HG03460 (cell line): ENCODE measurements at regions not wholly inside any gene's neighbourhood (a gene's known extent, or its start where the extent isn't known, plus 50 kb on each side); places are given as distances from the start of the nearest gene placed in this dataset.

ENCODE experiments used
- ATAC-seq: cut with Tn5 transposase; IDR thresholded peaks from one replicate; pipeline ENCODE4 v1.9.1; 2021; ENCODE audit not compliant: unreplicated experiment

DNA sequence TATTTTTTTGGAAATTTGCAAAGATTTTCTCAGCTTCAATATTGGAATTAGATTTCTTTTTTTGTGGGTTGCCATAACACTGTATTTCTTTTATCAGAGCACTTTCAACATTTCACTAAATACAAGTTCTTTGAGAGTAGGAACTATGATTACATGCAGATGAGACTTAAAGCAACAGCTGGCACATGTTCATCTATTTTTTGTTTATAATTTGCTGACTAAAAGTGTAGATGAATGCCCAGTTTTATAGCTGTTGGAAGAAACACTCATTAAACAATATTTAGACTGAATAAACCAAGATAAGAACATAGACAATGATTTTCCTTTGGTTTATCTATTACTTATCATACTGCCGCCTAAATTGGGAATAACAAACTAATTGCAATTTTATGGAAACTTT, 803.0 kb upstream of the KLHL1 start:
- no peak for ATAC-seq

- ATAC-seq = no peak
Observed at GRCh38 chr13:70908795-70909194, 800.5 kb upstream of the KLHL1 start.

DNA sequence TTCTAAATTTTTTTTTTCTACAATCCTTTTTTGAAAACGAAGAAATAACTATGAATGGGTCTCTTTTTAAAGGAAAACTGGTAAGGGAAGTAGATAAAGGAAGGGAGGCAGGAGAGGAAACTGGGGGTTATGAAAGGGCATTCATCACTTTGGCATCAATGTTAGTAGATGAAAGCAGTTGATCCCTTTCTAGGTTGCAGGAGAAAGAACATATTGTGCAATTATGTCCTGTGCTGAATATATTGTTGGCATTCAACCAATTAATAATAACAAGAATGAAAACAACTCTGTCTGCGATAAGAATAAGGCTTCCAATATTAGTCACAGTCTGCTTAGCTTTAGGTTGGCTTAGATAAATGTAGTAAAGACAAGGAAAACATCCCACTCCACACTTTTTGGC, 796.8 kb upstream of the KLHL1 start:
- no peak for ATAC-seq

GRCh38 chr13:70896136-70896535, 787.9 kb upstream of the KLHL1 start:
- ATAC-seq = no peak

DNA sequence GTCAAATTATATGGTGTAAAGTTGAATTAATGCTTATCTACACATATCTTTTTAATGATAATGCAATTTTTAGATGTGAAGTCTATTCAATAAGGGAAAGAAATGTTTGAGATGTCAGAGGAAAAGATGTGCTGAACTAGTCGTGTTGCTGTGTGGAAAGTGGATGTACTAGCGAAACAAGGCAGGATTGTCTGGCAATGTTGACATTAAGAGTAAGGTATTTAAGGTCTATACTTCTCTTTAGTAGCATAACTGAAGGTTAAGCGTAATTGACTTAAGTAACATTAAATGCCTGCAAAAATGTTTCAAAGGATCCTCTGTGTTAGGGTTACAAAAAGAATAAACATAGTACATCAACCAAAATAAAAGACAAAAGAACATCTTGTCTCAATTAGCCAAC, 787.3 kb upstream of the KLHL1 start:
- no peak for ATAC-seq

DNA sequence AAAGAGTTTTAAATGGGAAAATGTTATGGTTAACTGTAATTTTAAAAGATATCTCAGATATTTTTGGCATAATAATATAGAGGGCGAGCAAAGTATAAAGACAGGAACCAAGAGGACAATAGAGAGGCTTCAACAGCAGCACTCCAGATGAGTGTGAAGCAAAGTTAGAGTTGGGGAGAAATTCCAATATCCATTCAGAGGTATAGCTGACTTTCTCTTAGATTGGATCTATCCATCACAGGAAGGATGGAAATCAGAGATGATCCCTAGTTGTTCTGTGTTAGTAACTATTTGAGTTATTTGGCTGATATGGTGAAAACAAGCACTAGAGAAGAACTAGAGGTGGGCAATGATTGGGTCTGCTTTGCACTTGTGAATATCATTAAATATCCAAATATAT, 786.0 kb upstream of the KLHL1 start:
- ATAC-seq = no peak

DNA sequence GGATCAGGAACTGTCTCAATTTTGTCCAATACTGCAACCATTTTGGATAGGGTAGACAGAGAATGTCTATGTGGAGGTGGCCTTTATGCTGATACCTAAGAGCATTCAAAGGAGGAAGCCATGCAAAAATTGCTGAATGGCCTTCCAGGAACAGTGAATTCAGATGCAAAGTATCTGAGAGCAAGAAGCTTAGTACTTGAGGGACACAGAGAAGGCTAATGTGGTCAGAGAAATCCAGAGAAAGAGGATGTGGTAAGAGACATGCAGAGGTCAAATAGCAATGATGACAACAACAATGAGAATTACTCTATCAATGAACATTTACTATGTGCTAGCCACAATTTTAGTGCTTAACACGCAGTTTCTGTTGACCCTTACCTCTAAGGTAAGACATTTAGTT, 785.6 kb upstream of the KLHL1 start:
- ATAC-seq = no peak

GRCh38 chr13:70890289-70890688, 782.0 kb upstream of the KLHL1 start:
- no peak for ATAC-seq

- ATAC-seq = no peak
Observed at GRCh38 chr13:70889163-70889562, 780.9 kb upstream of the KLHL1 start.

- ATAC-seq = no peak
Observed at GRCh38 chr13:70884196-70884595, 775.9 kb upstream of the KLHL1 start.

DNA sequence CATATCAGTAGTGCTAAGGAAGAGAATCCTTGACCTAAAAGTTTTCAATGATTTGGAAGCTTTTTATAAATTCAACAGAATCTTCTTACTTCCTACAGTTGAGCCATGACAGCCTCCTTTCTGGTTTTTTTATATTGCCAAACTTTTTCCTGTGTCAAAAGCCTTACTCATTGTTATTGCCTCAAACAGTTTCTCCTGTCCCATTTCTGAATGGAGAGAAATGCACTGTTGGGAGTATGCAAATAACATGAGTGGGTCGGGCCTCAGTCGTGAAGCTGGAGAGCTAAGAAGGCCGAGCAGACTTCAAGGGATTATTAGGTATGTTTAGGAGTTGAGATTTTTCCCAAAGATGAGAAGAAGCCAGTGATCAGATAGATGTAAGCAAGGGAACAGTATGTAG, 766.4 kb upstream of the KLHL1 start:
- no peak for ATAC-seq

GRCh38 chr13:70864731-70865130, 756.5 kb upstream of the KLHL1 start:
- no peak for ATAC-seq

DNA sequence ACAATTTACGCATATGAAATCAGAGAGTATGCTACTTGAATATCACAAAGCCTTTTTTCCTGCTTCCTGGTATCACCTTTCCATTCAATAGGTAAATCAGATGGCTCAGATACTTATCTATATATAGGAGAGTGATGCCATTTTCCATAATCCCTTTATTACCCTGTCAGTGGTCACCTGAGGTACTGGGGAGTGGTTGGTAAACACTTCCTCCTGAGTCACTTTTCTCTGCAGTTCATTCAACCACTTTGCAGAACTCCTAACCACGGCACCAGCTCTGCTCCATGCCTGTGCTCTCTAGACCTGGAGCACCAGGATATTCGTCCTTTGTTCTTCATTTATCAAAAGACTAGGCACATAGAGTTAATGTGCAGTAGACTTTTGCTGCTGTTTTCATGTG, 748.5 kb upstream of the KLHL1 start:
- ATAC-seq = no peak

- no peak for ATAC-seq
Observed at GRCh38 chr13:70856025-70856424, 747.8 kb upstream of the KLHL1 start.

GRCh38 chr13:70849222-70849621, 741.0 kb upstream of the KLHL1 start:
- no peak for ATAC-seq

- ATAC-seq = no peak
Observed at GRCh38 chr13:70844391-70845108, 736.3 kb upstream of the KLHL1 start.

DNA sequence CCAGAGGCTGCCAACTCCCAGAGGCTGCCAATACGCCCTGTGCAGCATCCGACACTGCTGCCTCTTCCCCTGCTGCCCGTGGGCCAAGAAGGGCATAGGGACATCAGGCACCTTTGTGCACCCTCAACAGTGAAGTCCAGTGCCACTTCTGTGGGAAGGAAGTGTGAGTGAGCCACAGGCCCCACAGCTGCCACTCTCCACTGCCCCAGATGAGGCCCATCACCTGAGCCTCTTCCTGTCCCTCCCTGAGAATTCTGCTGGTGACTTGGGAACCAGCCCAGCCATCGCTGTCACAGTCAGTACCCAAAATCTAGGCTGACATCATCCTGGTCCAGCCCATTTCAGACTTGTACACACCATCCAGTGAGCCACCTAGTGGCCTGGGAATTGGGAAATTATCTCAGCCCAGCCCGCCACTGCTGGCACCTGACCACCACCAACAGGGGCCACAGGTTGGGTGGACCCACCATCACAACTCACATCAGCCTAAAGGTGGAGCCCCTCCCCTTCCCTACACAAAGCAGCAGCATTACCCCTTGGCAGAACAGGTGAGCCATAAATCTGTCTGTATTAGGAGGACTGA, 733.9 kb upstream of the KLHL1 start:
- no peak for ATAC-seq

DNA sequence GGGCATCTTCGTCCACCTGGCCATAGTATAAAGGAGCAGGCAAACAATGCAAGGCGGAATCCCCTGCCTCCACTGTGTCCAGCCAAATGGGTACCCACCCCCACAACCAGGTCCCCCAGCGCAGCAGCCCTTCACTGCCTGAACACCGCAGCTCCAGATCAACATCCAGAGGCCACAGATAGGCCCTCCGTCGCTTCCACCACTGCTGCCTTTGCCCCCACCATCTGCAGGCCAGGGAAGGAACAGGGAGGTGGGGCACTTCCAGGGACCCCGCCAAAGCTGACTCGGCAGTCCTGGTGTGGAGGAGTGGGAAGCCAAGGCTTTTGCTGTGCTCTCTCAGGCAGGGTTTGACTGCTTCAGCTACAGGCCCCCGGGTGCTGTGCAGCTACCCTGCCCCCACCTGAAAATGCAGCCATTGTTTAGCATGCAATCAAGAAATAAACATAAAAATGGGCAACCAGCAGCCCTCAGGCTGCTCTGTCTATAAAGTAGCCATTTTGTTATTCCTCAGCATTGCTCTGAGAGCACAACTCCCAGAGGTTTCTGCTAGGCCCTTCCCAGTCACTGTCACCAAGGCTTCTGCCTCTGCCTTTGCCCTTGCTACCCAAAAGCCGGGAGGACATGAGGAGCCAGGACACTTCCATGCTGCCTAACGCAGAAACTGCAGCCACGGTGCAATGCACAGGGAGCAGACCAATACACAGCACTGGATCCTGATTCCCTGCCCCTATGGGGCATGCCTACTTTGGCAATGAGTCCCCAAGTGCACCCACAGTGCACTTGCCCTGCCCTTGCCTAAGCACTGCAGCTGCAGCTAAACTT, 733.2 kb upstream of the KLHL1 start:
- ATAC-seq = no peak

- no peak for ATAC-seq
Observed at GRCh38 chr13:70835371-70835770, 727.1 kb upstream of the KLHL1 start.

DNA sequence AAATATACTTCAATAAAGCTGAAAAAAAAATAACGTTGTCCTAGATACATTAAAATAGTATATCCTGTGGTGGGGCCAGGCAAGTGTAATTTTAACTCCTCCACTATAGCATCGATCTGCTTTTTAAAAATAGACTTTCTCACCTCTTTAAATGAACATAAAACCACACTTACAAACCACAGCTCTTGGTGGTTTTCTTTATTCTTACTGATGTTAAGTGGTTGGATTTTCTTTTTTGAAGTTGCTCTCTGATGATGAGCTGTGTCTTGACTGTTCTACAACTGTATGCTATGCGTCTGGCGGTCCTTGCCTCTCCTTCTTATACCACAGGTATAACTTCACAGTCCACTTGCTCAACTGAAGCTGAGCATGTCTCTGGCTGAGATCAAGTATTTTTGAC, 721.5 kb upstream of the KLHL1 start:
- ATAC-seq = no peak

- ATAC-seq = no peak
Observed at GRCh38 chr13:70817576-70817975, 709.3 kb upstream of the KLHL1 start.

GRCh38 chr13:70816853-70817252, 708.6 kb upstream of the KLHL1 start:
- no peak for ATAC-seq
